GM18508 (cell line): ENCODE measurements at regions not wholly inside any gene's neighbourhood (a gene's known extent, or its start where the extent isn't known, plus 50 kb on each side); places are given as distances from the start of the nearest gene placed in this dataset.
"Not testable (repeated sequence)": the region's sequence is repeated elsewhere in the genome, so short reads cannot be mapped to it uniquely, and the experiment has no call there.

ENCODE experiments used
- ATAC-seq: cut with Tn5 transposase; IDR thresholded peaks from one replicate; pipeline ENCODE4 v1.9.1; 2021; ENCODE audit warnings: moderate number of reproducible peaks; ENCODE audit not compliant: insufficient read depth, unreplicated experiment

DNA sequence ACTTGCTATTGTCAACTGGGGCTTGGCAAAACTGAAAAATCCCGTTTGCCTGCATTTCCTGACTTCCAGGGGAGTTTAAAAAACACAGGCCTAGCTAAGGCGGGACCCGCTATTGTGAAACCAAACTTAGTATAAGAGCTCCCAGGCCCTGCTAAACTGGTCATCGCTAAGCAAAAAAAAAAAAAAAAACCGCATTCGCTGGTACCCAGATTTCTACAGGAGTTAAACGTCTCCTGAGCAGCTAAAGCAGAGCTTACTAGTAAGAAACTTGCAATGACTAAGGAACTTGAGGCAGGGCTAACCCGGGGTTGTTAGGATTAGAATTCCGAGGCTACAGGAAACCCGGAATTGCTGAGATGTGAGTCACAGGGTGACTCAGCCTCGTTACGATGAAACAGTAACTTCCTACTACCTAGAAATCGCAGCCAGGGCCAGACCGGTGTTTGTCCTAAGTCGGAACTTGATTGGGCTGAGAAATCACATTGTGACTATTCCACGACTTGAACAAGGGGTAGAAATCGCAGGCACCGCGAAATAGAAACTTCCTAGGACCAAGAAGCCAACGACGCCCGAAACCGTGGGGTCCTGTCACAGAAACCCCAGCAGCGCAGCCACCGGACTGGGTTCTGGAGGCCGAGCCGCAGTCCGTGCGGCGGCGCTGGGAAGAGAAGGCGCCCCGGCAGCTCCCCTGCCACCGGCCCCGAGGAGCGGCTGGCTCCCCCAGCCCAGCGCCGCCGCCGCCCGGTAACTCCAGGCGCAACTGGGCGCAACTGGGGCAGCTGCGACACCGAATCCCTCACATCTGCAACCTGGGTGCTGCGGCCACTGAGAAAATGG lies 89.4 kb downstream of the ANXA2R start:
- peak; percentile 27 for ATAC-seq

- no peak for ATAC-seq
These were observed 90.0 kb downstream of the ANXA2R start for GRCh38 chr5:42950116-42950455.

DNA sequence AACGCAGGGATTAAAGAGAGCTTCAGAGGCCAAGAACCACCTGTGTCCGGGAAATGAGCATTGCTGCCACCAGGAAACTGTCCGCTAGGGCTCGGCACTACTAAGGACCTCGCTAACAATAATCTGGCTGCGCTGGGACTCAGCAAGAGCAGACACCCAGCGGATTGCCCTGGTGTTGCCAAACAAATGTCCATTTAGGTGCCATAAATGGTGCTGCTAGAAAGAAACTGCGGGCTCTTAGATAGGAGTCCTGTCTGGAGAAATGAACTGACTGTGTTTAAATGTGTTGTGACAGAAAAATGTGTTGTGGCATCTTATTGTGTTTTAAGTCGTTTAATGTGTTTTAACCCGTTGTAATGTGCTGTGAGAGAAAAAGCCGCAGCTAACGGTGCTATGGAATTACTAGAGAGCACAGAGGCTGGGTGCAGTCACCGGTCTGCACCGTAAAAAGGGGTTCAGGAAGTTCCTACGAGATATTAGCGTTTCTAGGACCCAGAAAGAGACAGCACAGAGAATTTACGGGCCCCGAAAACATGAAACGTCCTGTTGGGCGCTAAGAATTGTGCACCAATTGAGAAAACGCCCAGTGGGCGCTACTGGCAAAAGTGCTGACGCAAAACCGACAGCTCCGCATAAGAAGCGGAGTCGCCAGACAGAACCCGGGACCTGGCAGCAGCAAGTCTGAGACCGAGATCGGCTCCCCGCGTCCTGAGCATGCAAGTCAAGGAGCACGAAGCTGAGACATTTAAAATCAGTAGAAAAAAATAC lies 90.6 kb downstream of the ANXA2R start:
- ATAC-seq, result peak; percentile 54

DNA sequence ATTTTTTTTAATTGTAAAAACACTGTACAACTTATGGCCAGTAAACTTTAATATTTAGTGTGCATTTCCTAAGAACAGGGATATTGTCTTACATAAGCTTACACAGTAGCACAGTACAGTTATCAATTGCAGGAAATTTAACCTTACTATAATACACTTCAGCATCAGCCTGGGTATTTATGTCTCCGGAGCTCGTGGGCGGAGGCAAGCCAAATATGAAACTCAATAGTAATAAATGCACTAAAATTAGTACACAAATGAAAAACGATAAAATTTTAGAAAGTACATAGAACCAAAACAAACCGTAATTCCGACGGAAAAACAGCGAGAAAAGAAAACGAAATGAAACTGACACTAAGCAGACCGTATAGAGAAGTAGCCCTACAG lies 91.2 kb downstream of the ANXA2R start:
- ATAC-seq, result no peak

- ATAC-seq, result no peak
These were observed 95.1 kb downstream of the ANXA2R start for GRCh38 chr5:42944989-42945388.

GRCh38 chr5:42943931-42944631 lies 96.0 kb downstream of the ANXA2R start:
- ATAC-seq, result no peak

DNA sequence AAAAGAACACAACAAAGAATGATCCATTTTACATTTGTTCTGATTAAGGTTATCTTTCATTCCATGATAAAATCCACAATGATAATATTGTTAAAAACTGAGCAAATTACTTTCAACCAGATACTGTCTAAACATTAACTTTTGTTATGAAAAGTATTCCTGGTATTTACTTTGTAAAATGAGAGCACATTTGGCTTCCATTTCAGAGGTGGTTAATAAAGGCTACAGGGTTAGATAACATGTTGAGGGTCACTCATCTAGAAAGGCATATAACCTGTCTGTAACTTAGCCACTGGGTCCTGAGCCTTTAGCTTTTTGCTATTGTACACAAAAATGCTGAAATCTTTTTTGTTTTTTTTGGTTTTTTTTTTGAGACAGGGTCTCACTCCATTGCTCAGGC lies 99.3 kb downstream of the ANXA2R start:
- ATAC-seq, result no peak

DNA sequence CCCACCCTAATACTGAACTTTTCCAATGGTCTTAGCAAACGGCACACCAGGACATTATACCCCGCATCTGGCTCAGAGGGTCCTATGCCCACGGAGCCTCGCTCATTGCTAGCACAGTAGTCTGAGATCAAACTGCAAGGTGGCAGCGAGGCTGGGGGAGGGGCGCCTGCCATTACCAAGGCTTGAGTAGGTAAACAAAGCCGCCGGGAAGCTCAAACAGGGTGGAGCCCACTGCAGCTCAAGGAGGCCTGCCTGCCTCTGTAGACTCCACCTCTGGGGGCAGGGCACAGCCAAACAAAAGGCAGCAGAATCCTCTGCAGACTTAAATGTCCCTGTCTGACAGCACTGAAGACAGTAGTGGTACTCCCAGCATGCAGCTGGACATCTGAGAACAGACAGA lies 108.1 kb downstream of the ANXA2R start:
- ATAC-seq, result not testable (repeated sequence)

DNA sequence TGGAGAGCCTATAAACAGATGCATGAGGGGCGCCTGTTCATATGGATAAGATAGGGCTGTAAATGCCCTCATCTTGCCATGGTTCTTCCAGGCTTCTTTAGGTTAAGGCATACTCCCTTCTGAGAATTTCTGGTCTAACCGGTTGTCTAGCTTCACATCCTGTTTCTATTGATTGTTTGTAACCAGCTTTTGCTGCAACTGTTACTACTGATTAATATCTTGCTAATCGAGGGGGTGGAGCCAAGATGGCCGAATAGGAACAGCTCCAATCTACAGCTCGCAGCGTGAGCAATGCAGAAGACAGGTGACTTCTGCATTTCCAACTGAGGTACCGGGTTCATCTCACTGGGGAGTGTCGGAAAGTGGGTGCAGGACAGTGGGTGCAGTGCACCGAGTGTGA lies 108.7 kb downstream of the ANXA2R start:
- ATAC-seq, result not testable (repeated sequence)

- ATAC-seq, result no peak
These were observed 109.2 kb downstream of the ANXA2R start for GRCh38 chr5:42930934-42931333.

GRCh38 chr5:42929871-42930270 lies 110.2 kb downstream of the ANXA2R start:
- ATAC-seq, result no peak

DNA sequence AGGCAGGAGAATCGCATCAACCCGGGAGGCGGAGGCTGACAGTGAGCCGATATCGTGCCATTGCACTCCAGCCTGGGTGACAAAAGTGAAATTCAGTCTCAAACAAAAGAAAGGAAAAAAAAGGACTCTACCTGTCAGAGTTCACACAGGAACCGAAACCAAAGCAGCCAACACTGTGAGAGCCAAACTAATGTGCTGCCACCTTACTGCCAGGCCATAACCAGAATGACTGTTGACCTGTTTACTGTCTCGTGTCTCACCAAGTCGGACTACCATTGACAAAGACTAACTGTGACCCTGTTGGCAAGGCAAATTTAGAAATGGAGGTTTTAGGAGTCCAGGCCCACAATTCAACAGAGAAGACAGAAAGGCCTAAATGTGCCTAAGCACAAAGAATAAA lies 112.4 kb downstream of the ANXA2R start:
- ATAC-seq, result peak; percentile 94

- ATAC-seq, result no peak
These were observed 113.0 kb upstream of the SELENOP start for GRCh38 chr5:42924686-42925085.

GRCh38 chr5:42924226-42924625 lies 112.5 kb upstream of the SELENOP start:
- no peak for ATAC-seq

DNA sequence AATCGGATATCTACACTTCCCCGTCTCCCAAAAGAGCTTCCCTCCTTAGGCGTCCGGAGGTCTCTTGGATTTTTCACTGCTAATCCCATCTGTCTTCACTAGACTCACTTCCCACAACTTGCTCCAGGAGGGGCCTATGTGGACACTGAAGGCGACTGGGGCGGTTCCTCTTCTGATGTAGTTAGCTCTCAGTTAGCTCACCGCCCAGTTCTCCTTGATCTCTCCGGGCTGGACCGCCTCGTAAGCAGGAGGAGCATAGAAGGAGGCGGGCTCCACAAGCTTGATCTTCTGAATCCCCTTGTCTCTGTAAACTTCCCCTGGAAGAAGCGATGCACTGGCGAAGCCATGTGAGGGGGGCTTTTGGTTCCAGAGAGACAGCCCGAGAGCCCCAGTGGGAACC lies 112.0 kb upstream of the SELENOP start:
- ATAC-seq, result no peak

GRCh38 chr5:42919600-42919999 lies 107.9 kb upstream of the SELENOP start:
- no peak for ATAC-seq

- no peak for ATAC-seq
These were observed 103.7 kb upstream of the SELENOP start for GRCh38 chr5:42915306-42915866.

DNA sequence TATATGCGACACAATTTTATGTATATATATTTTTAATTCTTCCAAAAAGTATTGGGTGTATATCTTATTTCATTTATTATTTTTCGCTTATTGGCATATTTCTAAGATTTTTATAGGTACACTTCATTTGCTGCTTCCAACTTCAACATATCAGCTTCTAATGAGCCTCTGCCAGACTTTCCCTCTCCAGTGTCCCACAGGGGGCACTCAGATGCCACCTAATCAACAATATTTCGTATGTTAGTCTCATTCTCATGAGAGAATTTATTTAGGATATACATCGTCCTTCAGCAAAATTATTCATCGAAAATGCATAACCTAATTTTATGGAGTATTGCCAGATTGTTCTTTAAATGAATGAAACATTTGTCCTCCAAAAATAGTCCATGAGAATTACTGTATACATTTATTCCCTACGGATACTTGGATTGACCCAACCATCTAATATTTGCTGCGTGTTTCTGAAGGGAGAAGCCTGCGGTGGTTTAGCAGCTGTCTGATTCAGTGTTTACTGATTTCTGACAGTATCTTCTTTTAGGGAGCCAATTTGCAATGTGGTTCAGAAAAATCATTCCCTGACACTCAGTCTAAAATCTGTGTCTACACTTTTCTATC lies 100.6 kb upstream of the SELENOP start:
- ATAC-seq, result no peak

GRCh38 chr5:42908509-42909488 lies 97.1 kb upstream of the SELENOP start:
- ATAC-seq, result peak; percentile 82
